Keratinocyte (primary cell): ENCODE measurements at regions not wholly inside any gene's neighbourhood (a gene's known extent, or its start where the extent isn't known, plus 50 kb on each side); places are given as distances from the start of the nearest gene placed in this dataset.

ENCODE experiments used
- CTCF ChIP-seq, 3 experiments: IDR thresholded peaks in 1 of 3; conservative IDR thresholded peaks in 1 of 3; optimal IDR thresholded peaks in 1 of 3; 2 replicates in 2 of 3; 3 replicates in 1 of 3; pipeline versions ENCODE3 to v1.5.1; 2011; ENCODE audit warnings: low read length in 3 of 3, mild to moderate bottlenecking in 3 of 3, moderate library complexity in 2 of 3, control low read depth in 1 of 3, inconsistent platforms in 1 of 3; ENCODE audit not compliant: insufficient read depth in 2 of 3; ENCODE audit errors: extremely low read depth in 1 of 3
- EZH2 ChIP-seq: IDR thresholded peaks from one replicate; pipeline ENCODE4 v1.6.1; 2012; ENCODE audit warnings: inconsistent platforms, mild to moderate bottlenecking, low read length, moderate library complexity

GRCh38 chr6:15874821-15875220 lies 212.0 kb upstream of the DTNBP1 start:
- TF ChIP-seq CTCF (optimal IDR thresholded peaks at IDR 0.05 in 1 of 3, IDR thresholded peaks at IDR 0.05 in 1 of 3, conservative IDR thresholded peaks at IDR 0.05 in 1 of 3; ENCODE audit: extremely low read depth in 1 of 3, insufficient read depth in 2 of 3, low read length in 3 of 3) (no peak), EZH2 (no peak)
